ENCODE measurements at regions not wholly inside any gene's neighbourhood (a gene's known extent, or its start where the extent isn't known, plus 50 kb on each side); places are given as distances from the start of the nearest gene placed in this dataset.

- no peak overlapping the region for H3K14ac ChIP-seq (replicated peaks; ENCODE audit: low read depth, low read length)
- no peaks in the 10 kb centered on the region for H3K79me1 ChIP-seq (ENCODE audit: low read depth in 1 of 2, low read length in 2 of 2)
- in situ Hi-C loops (cut with MboI; ENCODE audit: low sequenced_read_pairs): no loop called here
- H2BK120ac ChIP-seq (ENCODE audit: low read depth, low read length): no peak overlapping the region
- H3K9me3 ChIP-seq (ENCODE audit: control insufficient read depth, insufficient read depth, low read length): peaks cover 60% of the 10 kb centered on the region
- intact Hi-C loops (cut with micrococcal nuclease): no loop called here
- no peak overlapping the region for H4K8ac ChIP-seq (ENCODE audit: low read depth in 2 of 2, low read length in 2 of 2)
- no peaks in the 10 kb centered on the region for H3K36me3 ChIP-seq (ENCODE audit: control insufficient read depth, insufficient read depth, low read length)
- H3K4me1 ChIP-seq (ENCODE audit: control insufficient read depth, insufficient read depth, low read length): no peaks in the 10 kb centered on the region
- H4K5ac ChIP-seq (ENCODE audit: low read depth, low read length): no peak overlapping the region
- H3K18ac ChIP-seq (ENCODE audit: low read depth, low read length): no peak overlapping the region
- H2BK20ac ChIP-seq (ENCODE audit: low read depth, low read length): no peak overlapping the region
- no peak overlapping the region for H3K4me3 ChIP-seq (ENCODE audit: insufficient read depth, low read depth, low read length)
- H4K91ac ChIP-seq (ENCODE audit: insufficient read depth, low read depth, low read length): no peak overlapping the region
- no peak for ATAC-seq (ENCODE audit: low read depth)
- 86% methylated on average over 6 of the region's 18 CpGs; no CpG with 5 or more reads in 1 of the 2 experiments for WGBS, 2 experiments (ENCODE audit: extremely low coverage in 2 of 2, insufficient read length in 1 of 2)
- DNase-seq: no peak
- H3K9ac ChIP-seq (ENCODE audit: low read depth, low read length): no peak overlapping the region
- H3K27me3 ChIP-seq (ENCODE audit: control insufficient read depth, insufficient read depth, low read length): no peaks in the 10 kb centered on the region
- ChIA-PET CTCF (no interaction called here), POLR2A (ENCODE audit: unreplicated experiment) (no interaction called here)
- H3K9me1 ChIP-seq (ENCODE audit: insufficient read depth, low read length): no peaks in the 10 kb centered on the region
- no TSS peak for BruUV-seq (replicated peaks)
- no peak overlapping the region for H3K4ac ChIP-seq (ENCODE audit: low read depth, low read length)
- no peak overlapping the region for H3K27ac ChIP-seq (ENCODE audit: insufficient read depth, low read length)
- no peak overlapping the region for H2AFZ ChIP-seq (replicated peaks; ENCODE audit: low read length, poor library complexity)
- H2BK5ac ChIP-seq (ENCODE audit: low read depth, low read length, poor library complexity, severe bottlenecking): no peak overlapping the region
- no peaks in the 10 kb centered on the region for H4K20me1 ChIP-seq (ENCODE audit: insufficient read depth, low read length)
- H3K4me2 ChIP-seq (ENCODE audit: low read depth, low read length): no peak overlapping the region
- H2BK15ac ChIP-seq (ENCODE audit: low read depth, low read length): no peak overlapping the region
- H2AK9ac ChIP-seq (replicated peaks; ENCODE audit: low read depth, low read length, poor library complexity): no peak overlapping the region
- no peak overlapping the region for H3K23ac ChIP-seq (ENCODE audit: low read depth, low read length)
- dilution Hi-C loops (cut with HindIII; ENCODE audit: low sequenced_read_pairs, unreplicated experiment): no loop called here
- H3K56ac ChIP-seq (ENCODE audit: extremely low read depth, insufficient read depth, low read length): no peak overlapping the region
- H2AK5ac ChIP-seq (ENCODE audit: low read depth, low read length): no peak overlapping the region
- TF ChIP-seq ELK1 (IDR thresholded peaks at IDR 0.05; ENCODE audit: borderline replicate concordance, low read depth, low read length): no peak
- no peak for TF ChIP-seq CHD1 (IDR thresholded peaks at IDR 0.05; ENCODE audit: low read depth, low read length)
- no peak for TF ChIP-seq MAFK (IDR thresholded peaks at IDR 0.05; ENCODE audit: low read depth, low read length)
- TF ChIP-seq SMC3 (IDR thresholded peaks at IDR 0.05; ENCODE audit: low read depth, low read length): no peak
- TF ChIP-seq, protein P1, sequence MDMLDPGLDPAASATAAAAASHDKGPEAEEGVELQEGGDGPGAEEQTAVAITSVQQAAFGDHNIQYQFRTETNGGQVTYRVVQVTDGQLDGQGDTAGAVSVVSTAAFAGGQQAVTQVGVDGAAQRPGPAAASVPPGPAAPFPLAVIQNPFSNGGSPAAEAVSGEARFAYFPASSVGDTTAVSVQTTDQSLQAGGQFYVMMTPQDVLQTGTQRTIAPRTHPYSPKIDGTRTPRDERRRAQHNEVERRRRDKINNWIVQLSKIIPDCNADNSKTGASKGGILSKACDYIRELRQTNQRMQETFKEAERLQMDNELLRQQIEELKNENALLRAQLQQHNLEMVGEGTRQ (IDR thresholded peaks at IDR 0.05; ENCODE audit: low read depth, low read length): no peak
- no peak for TF ChIP-seq MAZ (IDR thresholded peaks at IDR 0.05; ENCODE audit: borderline replicate concordance, low read depth, low read length)
- no peak for TF ChIP-seq RCOR1 (IDR thresholded peaks at IDR 0.05; ENCODE audit: insufficient replicate concordance, low read length)
- no peak for TF ChIP-seq BHLHE40 (IDR thresholded peaks at IDR 0.05; ENCODE audit: low read depth, low read length)
- TF ChIP-seq FOS (IDR thresholded peaks at IDR 0.05; ENCODE audit: low read depth, low read length): no peak
- TF ChIP-seq RFX5 (IDR thresholded peaks at IDR 0.05; ENCODE audit: low read depth, low read length): no peak
- TF ChIP-seq NFE2L2 (IDR thresholded peaks at IDR 0.05; ENCODE audit: low read depth, low read length): no peak
- TF ChIP-seq CTCF (conservative IDR thresholded peaks at IDR 0.05; ENCODE audit: low read depth, low read length): no peak
- no peak for TF ChIP-seq POLR2A (IDR thresholded peaks at IDR 0.05; ENCODE audit: low read depth, low read length)
- TF ChIP-seq RAD21 (IDR thresholded peaks at IDR 0.05; ENCODE audit: low read length): no peak
- TF ChIP-seq CEBPB (IDR thresholded peaks at IDR 0.05; ENCODE audit: low read depth, low read length): no peak
- TF ChIP-seq MXI1 (IDR thresholded peaks at IDR 0.05; ENCODE audit: borderline replicate concordance, low read depth, low read length): no peak
These were observed 312.1 kb upstream of the SHH start for GRCh38 chr7:156124356-156124755.
